OCI-LY1 (cell line): ENCODE measurements at regions not wholly inside any gene's neighbourhood (a gene's known extent, or its start where the extent isn't known, plus 50 kb on each side); places are given as distances from the start of the nearest gene placed in this dataset.

Experiments used
- EZH2 ChIP-seq: fragments of 200-600 bp; sonication (generic), shearing (Covaris generic); IDR thresholded peaks from 2 replicates; pipeline ENCODE4 v1.8.0; 2017; ENCODE audit warnings: borderline replicate concordance, mixed run types, mild to moderate bottlenecking, antibody characterized with exemption, low read length, moderate library complexity, mixed read lengths
- TF ChIP-seq, protein P1 (sequence below): fragments of 200-600 bp; sonication (generic), shearing (Covaris generic); IDR thresholded peaks from 2 replicates; pipeline ENCODE4 v1.5.1; 2017; ENCODE audit warnings: mild to moderate bottlenecking, antibody characterized with exemption, low read length, moderate library complexity, mixed read lengths

DNA sequence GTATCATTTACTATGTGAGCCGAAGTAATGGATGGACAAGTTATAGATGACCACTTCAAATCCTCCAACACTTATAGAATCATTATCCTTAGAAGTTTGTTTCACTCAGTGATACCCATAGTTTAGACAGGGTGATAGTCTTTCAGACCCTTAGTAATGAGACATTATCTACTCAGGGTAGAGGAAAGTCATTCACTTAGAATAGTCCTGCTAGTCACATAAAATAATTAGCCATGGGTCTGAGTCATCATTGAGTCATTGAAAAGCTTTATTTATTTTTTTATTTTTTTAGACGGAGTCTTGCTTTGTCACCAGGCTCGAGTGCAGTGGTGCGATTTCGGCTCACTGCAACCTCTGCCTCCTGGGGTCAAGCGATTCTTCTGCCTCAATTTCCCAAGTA lies 321.7 kb upstream of the FSTL5 start:
- no peak for TF ChIP-seq EZH2
- TF ChIP-seq, protein P1, sequence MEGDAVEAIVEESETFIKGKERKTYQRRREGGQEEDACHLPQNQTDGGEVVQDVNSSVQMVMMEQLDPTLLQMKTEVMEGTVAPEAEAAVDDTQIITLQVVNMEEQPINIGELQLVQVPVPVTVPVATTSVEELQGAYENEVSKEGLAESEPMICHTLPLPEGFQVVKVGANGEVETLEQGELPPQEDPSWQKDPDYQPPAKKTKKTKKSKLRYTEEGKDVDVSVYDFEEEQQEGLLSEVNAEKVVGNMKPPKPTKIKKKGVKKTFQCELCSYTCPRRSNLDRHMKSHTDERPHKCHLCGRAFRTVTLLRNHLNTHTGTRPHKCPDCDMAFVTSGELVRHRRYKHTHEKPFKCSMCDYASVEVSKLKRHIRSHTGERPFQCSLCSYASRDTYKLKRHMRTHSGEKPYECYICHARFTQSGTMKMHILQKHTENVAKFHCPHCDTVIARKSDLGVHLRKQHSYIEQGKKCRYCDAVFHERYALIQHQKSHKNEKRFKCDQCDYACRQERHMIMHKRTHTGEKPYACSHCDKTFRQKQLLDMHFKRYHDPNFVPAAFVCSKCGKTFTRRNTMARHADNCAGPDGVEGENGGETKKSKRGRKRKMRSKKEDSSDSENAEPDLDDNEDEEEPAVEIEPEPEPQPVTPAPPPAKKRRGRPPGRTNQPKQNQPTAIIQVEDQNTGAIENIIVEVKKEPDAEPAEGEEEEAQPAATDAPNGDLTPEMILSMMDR = no peak
